ENCODE measurements at regions not wholly inside any gene's neighbourhood (a gene's known extent, or its start where the extent isn't known, plus 50 kb on each side); places are given as distances from the start of the nearest gene placed in this dataset.

GRCh38 chr10:109374215-109374614 is 549.1 kb downstream of the XPNPEP1 start:
- intact Hi-C loops (cut with DNase I): no loop called here
- no peaks in the 10 kb centered on the region for H3K4me1 ChIP-seq (ENCODE audit: control insufficient read depth in 1 of 2, insufficient read depth in 2 of 2, low read length in 2 of 2)
- no peaks in the 10 kb centered on the region for H3K9me3 ChIP-seq (ENCODE audit: control insufficient read depth, low read length)
- no peak for DNase-seq
- WGBS, 2 donors: 74 to 76% methylated on average over 1 of the region's 1 CpG
- no peak overlapping the region for H3K4me3 ChIP-seq (ENCODE audit: low read length in 2 of 2)
- no peaks in the 10 kb centered on the region for H3K36me3 ChIP-seq (ENCODE audit: control insufficient read depth in 1 of 2, insufficient read depth in 2 of 2, low read length in 1 of 2)
- no peak overlapping the region for H3K27ac ChIP-seq (ENCODE audit: low read depth in 1 of 2, low read length in 2 of 2)
- no peaks in the 10 kb centered on the region for H3K27me3 ChIP-seq (ENCODE audit: control insufficient read depth in 1 of 2, insufficient read depth in 2 of 2, low read length in 1 of 2)
- no peak for ATAC-seq (ENCODE audit: low FRiP score)

GRCh38 chr10:109359316-109359715 is 564.0 kb downstream of the XPNPEP1 start:
- Histone ChIP-seq H3K9me3 (ENCODE audit: control insufficient read depth, low read length) (no peaks in the 10 kb centered on the region), H3K36me3 (ENCODE audit: control insufficient read depth in 1 of 2, insufficient read depth in 2 of 2, low read length in 1 of 2) (no peaks in the 10 kb centered on the region), H3K27me3 (ENCODE audit: control insufficient read depth in 1 of 2, insufficient read depth in 2 of 2, low read length in 1 of 2) (no peaks in the 10 kb centered on the region), H3K27ac (ENCODE audit: low read depth in 1 of 2, low read length in 2 of 2) (no peak overlapping the region), H3K4me1 (ENCODE audit: control insufficient read depth in 1 of 2, insufficient read depth in 2 of 2, low read length in 2 of 2) (no peaks in the 10 kb centered on the region), H3K4me3 (ENCODE audit: low read length in 2 of 2) (no peak overlapping the region)
- intact Hi-C loops (cut with DNase I): no loop called here
- 29 to 33% methylated on average over 4 of the region's 4 CpGs for WGBS, 2 donors
- no peak for ATAC-seq (ENCODE audit: low FRiP score)
- no peak for DNase-seq

- WGBS, 2 donors: 30 to 47% methylated on average over 1 of the region's 1 CpG
- ATAC-seq (ENCODE audit: low FRiP score): no peak
- DNase-seq: no peak
- H3K27ac ChIP-seq (ENCODE audit: low read depth in 1 of 2, low read length in 2 of 2): no peak overlapping the region
- no peaks in the 10 kb centered on the region for H3K27me3 ChIP-seq (ENCODE audit: control insufficient read depth in 1 of 2, insufficient read depth in 2 of 2, low read length in 1 of 2)
- H3K4me1 ChIP-seq (ENCODE audit: control insufficient read depth in 1 of 2, insufficient read depth in 2 of 2, low read length in 2 of 2): no peaks in the 10 kb centered on the region
- H3K9me3 ChIP-seq (ENCODE audit: control insufficient read depth, low read length): no peaks in the 10 kb centered on the region
- no peaks in the 10 kb centered on the region for H3K36me3 ChIP-seq (ENCODE audit: control insufficient read depth in 1 of 2, insufficient read depth in 2 of 2, low read length in 1 of 2)
- intact Hi-C loops (cut with DNase I): no loop called here
- H3K4me3 ChIP-seq (ENCODE audit: low read length in 2 of 2): no peak overlapping the region
Observed at GRCh38 chr10:109358325-109358724, 565.0 kb downstream of the XPNPEP1 start.

- DNase-seq: no peak
- Histone ChIP-seq H3K36me3 (ENCODE audit: control insufficient read depth in 1 of 2, insufficient read depth in 2 of 2, low read length in 1 of 2) (no peaks in the 10 kb centered on the region), H3K27me3 (ENCODE audit: control insufficient read depth in 1 of 2, insufficient read depth in 2 of 2, low read length in 1 of 2) (no peaks in the 10 kb centered on the region), H3K9me3 (ENCODE audit: control insufficient read depth, low read length) (no peaks in the 10 kb centered on the region), H3K27ac (ENCODE audit: low read depth in 1 of 2, low read length in 2 of 2) (no peak overlapping the region), H3K4me1 (ENCODE audit: control insufficient read depth in 1 of 2, insufficient read depth in 2 of 2, low read length in 2 of 2) (no peaks in the 10 kb centered on the region), H3K4me3 (ENCODE audit: low read length in 2 of 2) (no peak overlapping the region)
- intact Hi-C loops (cut with DNase I): no loop called here
- no peak for ATAC-seq (ENCODE audit: low FRiP score)
Observed at GRCh38 chr10:109348324-109348723, 575.0 kb downstream of the XPNPEP1 start.

GRCh38 chr10:109343293-109343692 is 580.0 kb downstream of the XPNPEP1 start:
- intact Hi-C loops (cut with DNase I): no loop called here
- 81 to 84% methylated on average over 1 of the region's 1 CpG for WGBS, 2 donors

GRCh38 chr10:109341986-109342385 is 581.3 kb downstream of the XPNPEP1 start:
- no peaks in the 10 kb centered on the region for H3K36me3 ChIP-seq (ENCODE audit: control insufficient read depth in 1 of 2, insufficient read depth in 2 of 2, low read length in 1 of 2)
- H3K9me3 ChIP-seq (ENCODE audit: control insufficient read depth, low read length): no peaks in the 10 kb centered on the region
- ATAC-seq (ENCODE audit: low FRiP score): no peak
- DNase-seq: no peak
- H3K27ac ChIP-seq (ENCODE audit: low read depth in 1 of 2, low read length in 2 of 2): no peak overlapping the region
- H3K4me1 ChIP-seq (ENCODE audit: control insufficient read depth in 1 of 2, insufficient read depth in 2 of 2, low read length in 2 of 2): no peaks in the 10 kb centered on the region
- H3K4me3 ChIP-seq (ENCODE audit: low read length in 2 of 2): no peak overlapping the region
- intact Hi-C loops (cut with DNase I): no loop called here
- H3K27me3 ChIP-seq (ENCODE audit: control insufficient read depth in 1 of 2, insufficient read depth in 2 of 2, low read length in 1 of 2): no peaks in the 10 kb centered on the region

More at GRCh38 chr10:109343293-109343692, 580.0 kb downstream of the XPNPEP1 start:
- Histone ChIP-seq H3K36me3 (ENCODE audit: control insufficient read depth in 1 of 2, insufficient read depth in 2 of 2, low read length in 1 of 2) (no peaks in the 10 kb centered on the region), H3K27me3 (ENCODE audit: control insufficient read depth in 1 of 2, insufficient read depth in 2 of 2, low read length in 1 of 2) (no peaks in the 10 kb centered on the region), H3K4me3 (ENCODE audit: low read length in 2 of 2) (no peak overlapping the region), H3K4me1 (ENCODE audit: control insufficient read depth in 1 of 2, insufficient read depth in 2 of 2, low read length in 2 of 2) (no peaks in the 10 kb centered on the region), H3K9me3 (ENCODE audit: control insufficient read depth, low read length) (no peaks in the 10 kb centered on the region), H3K27ac (ENCODE audit: low read depth in 1 of 2, low read length in 2 of 2) (no peak overlapping the region)
- DNase-seq (no peak), ATAC-seq (ENCODE audit: low FRiP score) (no peak)

GRCh38 chr10:109328001-109328400 is 595.3 kb downstream of the XPNPEP1 start:
- H3K27ac ChIP-seq (ENCODE audit: low read depth in 1 of 2, low read length in 2 of 2): no peak overlapping the region
- no peaks in the 10 kb centered on the region for H3K4me1 ChIP-seq (ENCODE audit: control insufficient read depth in 1 of 2, insufficient read depth in 2 of 2, low read length in 2 of 2)
- ATAC-seq (ENCODE audit: low FRiP score) (no peak), DNase-seq (no peak)
- WGBS, 2 donors: 69 to 77% methylated on average over 3 of the region's 3 CpGs
- H3K27me3 ChIP-seq (ENCODE audit: control insufficient read depth in 1 of 2, insufficient read depth in 2 of 2, low read length in 1 of 2): no peaks in the 10 kb centered on the region
- H3K4me3 ChIP-seq (ENCODE audit: low read length in 2 of 2): no peak overlapping the region
- intact Hi-C loops (cut with DNase I): no loop called here
- H3K36me3 ChIP-seq (ENCODE audit: control insufficient read depth in 1 of 2, insufficient read depth in 2 of 2, low read length in 1 of 2): no peaks in the 10 kb centered on the region
- no peaks in the 10 kb centered on the region for H3K9me3 ChIP-seq (ENCODE audit: control insufficient read depth, low read length)

- WGBS, 2 donors: 77 to 83% methylated on average over 2 of the region's 2 CpGs
- intact Hi-C loops (cut with DNase I): no loop called here
- DNase-seq: no peak
- H3K27me3 ChIP-seq (ENCODE audit: control insufficient read depth in 1 of 2, insufficient read depth in 2 of 2, low read length in 1 of 2): no peaks in the 10 kb centered on the region
- no peaks in the 10 kb centered on the region for H3K9me3 ChIP-seq (ENCODE audit: control insufficient read depth, low read length)
- no peak for ATAC-seq (ENCODE audit: low FRiP score)
- H3K4me1 ChIP-seq (ENCODE audit: control insufficient read depth in 1 of 2, insufficient read depth in 2 of 2, low read length in 2 of 2): no peaks in the 10 kb centered on the region
- H3K4me3 ChIP-seq (ENCODE audit: low read length in 2 of 2): no peak overlapping the region
- H3K27ac ChIP-seq (ENCODE audit: low read depth in 1 of 2, low read length in 2 of 2): no peak overlapping the region
- H3K36me3 ChIP-seq (ENCODE audit: control insufficient read depth in 1 of 2, insufficient read depth in 2 of 2, low read length in 1 of 2): no peaks in the 10 kb centered on the region
Observed at GRCh38 chr10:109327266-109327665, 596.0 kb downstream of the XPNPEP1 start.

- H3K27ac ChIP-seq (ENCODE audit: low read depth in 1 of 2, low read length in 2 of 2): no peak overlapping the region
- DNase-seq (no peak), ATAC-seq (ENCODE audit: low FRiP score) (no peak)
- H3K36me3 ChIP-seq (ENCODE audit: control insufficient read depth in 1 of 2, insufficient read depth in 2 of 2, low read length in 1 of 2): no peaks in the 10 kb centered on the region
- H3K27me3 ChIP-seq (ENCODE audit: control insufficient read depth in 1 of 2, insufficient read depth in 2 of 2, low read length in 1 of 2): no peaks in the 10 kb centered on the region
- no peaks in the 10 kb centered on the region for H3K9me3 ChIP-seq (ENCODE audit: control insufficient read depth, low read length)
- H3K4me3 ChIP-seq (ENCODE audit: low read length in 2 of 2): no peak overlapping the region
- 81 to 83% methylated on average over 3 of the region's 3 CpGs for WGBS, 2 donors
- H3K4me1 ChIP-seq (ENCODE audit: control insufficient read depth in 1 of 2, insufficient read depth in 2 of 2, low read length in 2 of 2): no peaks in the 10 kb centered on the region
- intact Hi-C loops (cut with DNase I): no loop called here
Observed at GRCh38 chr10:109324721-109325120, 598.6 kb downstream of the XPNPEP1 start.
